ENCODE measurements at regions not wholly inside any gene's neighbourhood (a gene's known extent, or its start where the extent isn't known, plus 50 kb on each side); places are given as distances from the start of the nearest gene placed in this dataset.
A peak's percentile ranks its signal among the peaks of the same experiment; 100 is the strongest.

DNA sequence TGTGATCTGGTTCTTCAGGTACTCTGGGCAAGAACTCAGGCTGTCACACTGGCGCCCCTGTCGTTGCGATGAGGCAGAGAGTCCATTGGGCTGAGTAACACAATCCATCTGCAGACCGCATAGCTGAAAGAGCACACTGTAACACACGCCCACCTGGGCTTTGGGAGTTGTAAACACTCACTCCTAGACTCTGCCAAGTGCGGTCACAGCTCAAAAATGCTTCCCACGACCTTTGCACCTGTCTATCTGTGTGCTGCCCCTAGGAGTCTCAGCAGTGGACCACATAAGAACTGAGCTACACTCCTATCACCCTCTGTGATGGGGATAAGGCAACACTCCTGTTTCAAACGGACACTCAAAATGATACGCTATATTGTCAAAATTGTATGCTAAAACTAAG, 2028.3 kb downstream of the PCDH7 start:
- Histone ChIP-seq H3K23me2 (ENCODE audit: insufficient read length, low read depth, low read length, poor library complexity, severe bottlenecking) (no peaks in the 10 kb centered on the region), H3K56ac (ENCODE audit: insufficient read length, low read depth, low read length) (no peak overlapping the region), H3K79me2 (ENCODE audit: insufficient read depth, low read length) (no peaks in the 10 kb centered on the region), H3K9me3 (ENCODE audit: control insufficient read depth, low read depth, low read length) (no peaks in the 10 kb centered on the region), H4K5ac (ENCODE audit: insufficient read length, low read depth, low read length) (no peak overlapping the region), H2AFZ (ENCODE audit: low read length) (no peak overlapping the region), H3K79me1 (ENCODE audit: insufficient read depth, low read depth, low read length, poor library complexity, severe bottlenecking) (no peaks in the 10 kb centered on the region), H2AK5ac (ENCODE audit: insufficient read length, low read length) (no peak overlapping the region), H4K20me1 (ENCODE audit: control insufficient read depth, insufficient read depth, insufficient read length) (no peaks in the 10 kb centered on the region), H3K23ac (ENCODE audit: insufficient read length, low read depth, low read length) (no peak overlapping the region), H2BK15ac (ENCODE audit: low read depth, low read length) (no peak overlapping the region), H3K4me1 (ENCODE audit: insufficient read depth, low read length) (no peaks in the 10 kb centered on the region), H4K91ac (ENCODE audit: insufficient read length, low read depth, low read length) (no peak overlapping the region), H4K8ac (replicated peaks; ENCODE audit: insufficient read length, low read depth, low read length) (no peak overlapping the region), H3T11ph (ENCODE audit: low read length) (no peak overlapping the region), H3K27ac (ENCODE audit: insufficient read length, low read depth, low read length) (no peak overlapping the region), H3K18ac (ENCODE audit: insufficient read length, low read depth, low read length) (no peak overlapping the region), H2BK12ac (ENCODE audit: insufficient read length, low read depth, low read length) (no peak overlapping the region), H2BK20ac (ENCODE audit: low read depth, low read length, poor library complexity, severe bottlenecking) (no peak overlapping the region), H3K14ac (ENCODE audit: insufficient read depth, low read length) (no peak overlapping the region), H3K4me2 (ENCODE audit: insufficient read depth, insufficient read length, low read length) (no peak overlapping the region), H3K9ac (ENCODE audit: extremely low read depth, insufficient read length, low read length) (no peak overlapping the region), H2BK5ac (ENCODE audit: insufficient read length, low read length) (no peak overlapping the region), H2BK120ac (ENCODE audit: low read depth, low read length, poor library complexity, severe bottlenecking) (no peak overlapping the region), H3K27me3 (ENCODE audit: insufficient read depth, low read length) (no peaks in the 10 kb centered on the region), H3K4ac (ENCODE audit: low read depth, low read length) (no peak overlapping the region)
- DNase-seq: peak; percentile 48
- Mint-ChIP-seq H3K36me3 (ENCODE audit: insufficient read depth in 1 of 3, low read depth in 3 of 3) (no peaks in the 10 kb centered on the region), H3K4me3 (no peak overlapping the region), H3K4me1 (no peaks in the 10 kb centered on the region), H3K27ac (no peak overlapping the region), H3K9me3 (no peaks in the 10 kb centered on the region), H3K27me3 (ENCODE audit: low read depth) (no peaks in the 10 kb centered on the region)
- no CpG with 5 or more reads among the region's 9 CpGs for WGBS (ENCODE audit: extremely low coverage, insufficient read length, low lambda C conversion rate)
- TF ChIP-seq, protein P1, sequence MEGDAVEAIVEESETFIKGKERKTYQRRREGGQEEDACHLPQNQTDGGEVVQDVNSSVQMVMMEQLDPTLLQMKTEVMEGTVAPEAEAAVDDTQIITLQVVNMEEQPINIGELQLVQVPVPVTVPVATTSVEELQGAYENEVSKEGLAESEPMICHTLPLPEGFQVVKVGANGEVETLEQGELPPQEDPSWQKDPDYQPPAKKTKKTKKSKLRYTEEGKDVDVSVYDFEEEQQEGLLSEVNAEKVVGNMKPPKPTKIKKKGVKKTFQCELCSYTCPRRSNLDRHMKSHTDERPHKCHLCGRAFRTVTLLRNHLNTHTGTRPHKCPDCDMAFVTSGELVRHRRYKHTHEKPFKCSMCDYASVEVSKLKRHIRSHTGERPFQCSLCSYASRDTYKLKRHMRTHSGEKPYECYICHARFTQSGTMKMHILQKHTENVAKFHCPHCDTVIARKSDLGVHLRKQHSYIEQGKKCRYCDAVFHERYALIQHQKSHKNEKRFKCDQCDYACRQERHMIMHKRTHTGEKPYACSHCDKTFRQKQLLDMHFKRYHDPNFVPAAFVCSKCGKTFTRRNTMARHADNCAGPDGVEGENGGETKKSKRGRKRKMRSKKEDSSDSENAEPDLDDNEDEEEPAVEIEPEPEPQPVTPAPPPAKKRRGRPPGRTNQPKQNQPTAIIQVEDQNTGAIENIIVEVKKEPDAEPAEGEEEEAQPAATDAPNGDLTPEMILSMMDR (conservative IDR thresholded peaks at IDR 0.05): no peak

All from H9 (cell line).